ENCODE measurements at regions not wholly inside any gene's neighbourhood (a gene's known extent, or its start where the extent isn't known, plus 50 kb on each side); places are given as distances from the start of the nearest gene placed in this dataset.

GRCh38 chr16:86389566-86390328, 120.6 kb upstream of the FOXF1 start:
- DNase-seq (ENCODE audit: low spot score in 2 of 2) = no peak
- no peak overlapping the region for H3K27ac ChIP-seq
- no peaks in the 10 kb centered on the region for H3K9me3 ChIP-seq
- no peaks in the 10 kb centered on the region for H3K36me3 ChIP-seq
- H3K4me1 ChIP-seq = no peaks in the 10 kb centered on the region
- peaks cover 51% of the 10 kb centered on the region for H3K27me3 ChIP-seq
- TF ChIP-seq POLR2AphosphoS5 (IDR thresholded peaks at IDR 0.05) (no peak), EP300 (IDR thresholded peaks at IDR 0.05) (no peak), CTCF (IDR thresholded peaks at IDR 0.05) (no peak), POLR2A (IDR thresholded peaks at IDR 0.05) (no peak)
- no peak overlapping the region for H3K4me3 ChIP-seq
- WGBS = 68% methylated on average over 17 of the region's 17 CpGs

- H3K36me3 ChIP-seq = no peaks in the 10 kb centered on the region
Measured at GRCh38 chr16:86390335-86390734, 120.0 kb upstream of the FOXF1 start.

GRCh38 chr16:86391486-86391885, 118.8 kb upstream of the FOXF1 start:
- H3K36me3 ChIP-seq = no peaks in the 10 kb centered on the region
- no peak overlapping the region for H3K27ac ChIP-seq
- WGBS = 93% methylated on average over 6 of the region's 6 CpGs
- H3K4me1 ChIP-seq = no peaks in the 10 kb centered on the region
- H3K9me3 ChIP-seq = no peaks in the 10 kb centered on the region
- TF ChIP-seq POLR2AphosphoS5 (IDR thresholded peaks at IDR 0.05) (no peak), CTCF (IDR thresholded peaks at IDR 0.05) (no peak), EP300 (IDR thresholded peaks at IDR 0.05) (no peak), POLR2A (IDR thresholded peaks at IDR 0.05) (no peak)
- DNase-seq (ENCODE audit: low spot score in 2 of 2) = no peak
- H3K4me3 ChIP-seq = no peak overlapping the region
- H3K27me3 ChIP-seq = peaks cover 47% of the 10 kb centered on the region

More at GRCh38 chr16:86390335-86390734, 120.0 kb upstream of the FOXF1 start:
- Histone ChIP-seq H3K9me3 (no peaks in the 10 kb centered on the region), H3K4me3 (no peak overlapping the region), H3K4me1 (no peaks in the 10 kb centered on the region), H3K27me3 (peaks cover 51% of the 10 kb centered on the region), H3K27ac (no peak overlapping the region)
- WGBS = 100% methylated on average over 1 of the region's 1 CpG
- no peak for DNase-seq (ENCODE audit: low spot score in 2 of 2)
- TF ChIP-seq EP300 (IDR thresholded peaks at IDR 0.05) (no peak), CTCF (IDR thresholded peaks at IDR 0.05) (no peak), POLR2AphosphoS5 (IDR thresholded peaks at IDR 0.05) (no peak), POLR2A (IDR thresholded peaks at IDR 0.05) (no peak)

- peaks cover 47% of the 10 kb centered on the region for H3K27me3 ChIP-seq
- no peak overlapping the region for H3K4me3 ChIP-seq
Measured at GRCh38 chr16:86391984-86392383, 118.3 kb upstream of the FOXF1 start.

More at GRCh38 chr16:86391984-86392383, 118.3 kb upstream of the FOXF1 start:
- Histone ChIP-seq H3K4me1 (peaks cover 5% of the 10 kb centered on the region), H3K36me3 (no peaks in the 10 kb centered on the region), H3K9me3 (no peaks in the 10 kb centered on the region), H3K27ac (no peak overlapping the region)
- 75% methylated on average over 9 of the region's 9 CpGs for WGBS
- TF ChIP-seq EP300 (IDR thresholded peaks at IDR 0.05) = no peak
- no peak for TF ChIP-seq POLR2A (IDR thresholded peaks at IDR 0.05)
- no peak for TF ChIP-seq CTCF (IDR thresholded peaks at IDR 0.05)
- no peak for TF ChIP-seq POLR2AphosphoS5 (IDR thresholded peaks at IDR 0.05)
- no peak for DNase-seq (ENCODE audit: low spot score in 2 of 2)
